IMR-90 (cell line): ENCODE measurements at regions not wholly inside any gene's neighbourhood (a gene's known extent, or its start where the extent isn't known, plus 50 kb on each side); places are given as distances from the start of the nearest gene placed in this dataset.

Experiments
- ATAC-seq: fragments of 200-7000 bp; cut with Tn5 transposase; 2 replicates; pipeline ENCODE4 v1.9.1; 2020; ENCODE audit warnings: low read depth, mild to moderate bottlenecking, moderate library complexity
- BruUV-seq: library from RNA; stranded (reverse); fragments of 400-500 nt; replicated peaks from 2 replicates; lab custom pipeline; 2021; lab: Mats Ljungman, UMichigan
- CTCF ChIA-PET: fragments of 300-600 bp; formaldehyde crosslinking; extraction: SDS; loops from one replicate; lab custom pipeline; 2021; ENCODE audit warnings: antibody characterized with exemption; lab: Yijun Ruan, JAX
- POLR2A ChIA-PET: fragments of 300-600 bp; sonication (Branson Sonifier 250); formaldehyde crosslinking; loops from one replicate; lab custom pipeline; 2022; ENCODE audit warnings: antibody characterized with exemption; ENCODE audit not compliant: unreplicated experiment; lab: Charles Lee
- DNase-seq: peaks from one replicate; pipeline ENCODE4 v3.0.0; 2013
- H2AFZ ChIP-seq: replicated peaks from 2 replicates; pipeline ENCODE3; 2013; ENCODE audit warnings: low read length, mild to moderate bottlenecking; ENCODE audit not compliant: poor library complexity
- H2AK5ac ChIP-seq: 2 replicates; pipeline ENCODE4 v1.6.1; 2013; ENCODE audit warnings: low read depth, low read length, inconsistent platforms
- H2AK9ac ChIP-seq: replicated peaks from 2 replicates; pipeline ENCODE3; 2013; ENCODE audit warnings: mild to moderate bottlenecking, low read depth, low read length, moderate library complexity; ENCODE audit not compliant: poor library complexity
- H2BK120ac ChIP-seq: 2 replicates; pipeline ENCODE4 v1.6.1; 2013; ENCODE audit warnings: low read depth, low read length, inconsistent platforms
- H2BK15ac ChIP-seq: 3 replicates; pipeline ENCODE4 v1.6.1; 2013; ENCODE audit warnings: low read depth, low read length, inconsistent platforms
- H2BK20ac ChIP-seq: 2 replicates; pipeline ENCODE4 v1.6.1; 2013; ENCODE audit warnings: low read depth, mild to moderate bottlenecking, inconsistent platforms, low read length, moderate library complexity
- H2BK5ac ChIP-seq: 2 replicates; pipeline ENCODE4 v1.6.1; 2013; ENCODE audit warnings: mild to moderate bottlenecking, low read depth, low read length, inconsistent platforms; ENCODE audit not compliant: poor library complexity, severe bottlenecking
- H3K14ac ChIP-seq: replicated peaks from 2 replicates; pipeline ENCODE4 v1.6.1; 2013; ENCODE audit warnings: low read depth, low read length, inconsistent platforms
- H3K18ac ChIP-seq: 2 replicates; pipeline ENCODE4 v1.6.1; 2013; ENCODE audit warnings: low read depth, low read length, control low read depth
- H3K23ac ChIP-seq: 2 replicates; pipeline ENCODE4 v1.6.1; 2013; ENCODE audit warnings: low read depth, low read length, inconsistent platforms
- H3K27ac ChIP-seq: 2 replicates; pipeline ENCODE4 v1.5.1; 2013; ENCODE audit warnings: mild to moderate bottlenecking, control low read depth, low read length; ENCODE audit not compliant: insufficient read depth
- H3K27me3 ChIP-seq: 2 replicates; pipeline ENCODE4 v1.6.1; 2013; ENCODE audit warnings: low read length; ENCODE audit not compliant: control insufficient read depth, insufficient read depth
- H3K36me3 ChIP-seq: 2 replicates; pipeline ENCODE4 v1.6.1; 2013; ENCODE audit warnings: low read length, mixed read lengths; ENCODE audit not compliant: control insufficient read depth, insufficient read depth
- H3K4ac ChIP-seq: 2 replicates; pipeline ENCODE4 v1.6.1; 2013; ENCODE audit warnings: low read depth, low read length, inconsistent platforms
- H3K4me1 ChIP-seq: 2 replicates; pipeline ENCODE4 v1.6.1; 2013; ENCODE audit warnings: low read length, mixed read lengths; ENCODE audit not compliant: control insufficient read depth, insufficient read depth
- H3K4me2 ChIP-seq: 2 replicates; pipeline ENCODE4 v1.6.1; 2013; ENCODE audit warnings: low read depth, mild to moderate bottlenecking, control low read depth, low read length, moderate library complexity
- H3K4me3 ChIP-seq: 2 replicates; pipeline ENCODE4 v1.5.1; 2013; ENCODE audit warnings: low read depth, mild to moderate bottlenecking, control low read depth, low read length, moderate library complexity; ENCODE audit not compliant: insufficient read depth
- H3K56ac ChIP-seq: 2 replicates; pipeline ENCODE4 v1.6.1; 2013; ENCODE audit warnings: low read length, inconsistent platforms; ENCODE audit not compliant: insufficient read depth; ENCODE audit errors: extremely low read depth
- H3K79me1 ChIP-seq, 2 experiments: 2 replicates each; pipeline ENCODE4 v1.6.1; 2013; ENCODE audit warnings: low read length in 2 of 2, inconsistent platforms in 1 of 2, low read depth in 1 of 2
- H3K9ac ChIP-seq: 2 replicates; pipeline ENCODE4 v1.6.1; 2013; ENCODE audit warnings: low read depth, low read length, control low read depth
- H3K9me1 ChIP-seq: 2 replicates; pipeline ENCODE4 v1.6.1; 2013; ENCODE audit warnings: low read length, inconsistent platforms; ENCODE audit not compliant: insufficient read depth
- H3K9me3 ChIP-seq: 2 replicates; pipeline ENCODE4 v1.6.1; 2013; ENCODE audit warnings: low read length; ENCODE audit not compliant: control insufficient read depth, insufficient read depth
- H4K20me1 ChIP-seq: 2 replicates; pipeline ENCODE4 v1.6.1; 2013; ENCODE audit warnings: low read length, inconsistent platforms; ENCODE audit not compliant: insufficient read depth
- H4K5ac ChIP-seq: 2 replicates; pipeline ENCODE4 v1.6.1; 2013; ENCODE audit warnings: mild to moderate bottlenecking, low read depth, low read length, control low read depth
- H4K8ac ChIP-seq, 2 experiments: 2 replicates each; pipeline ENCODE4 v1.6.1; 2013; ENCODE audit warnings: low read depth in 2 of 2, low read length in 2 of 2, control low read depth in 1 of 2, inconsistent platforms in 1 of 2
- H4K91ac ChIP-seq: 2 replicates; pipeline ENCODE4 v1.6.1; 2013; ENCODE audit warnings: low read depth, low read length, inconsistent platforms; ENCODE audit not compliant: insufficient read depth
- BHLHE40 ChIP-seq: fragments of 150-350 bp; IDR thresholded peaks from 2 replicates; pipeline ENCODE4 v1.6.1; 2016; ENCODE audit warnings: mild to moderate bottlenecking, low read depth, low read length
- CEBPB ChIP-seq: IDR thresholded peaks from 2 replicates; pipeline ENCODE4 v1.6.1; 2012; ENCODE audit warnings: low read depth, low read length, improper control_type of control experiment
- CHD1 ChIP-seq: IDR thresholded peaks from 2 replicates; pipeline ENCODE4 v1.6.1; 2012; ENCODE audit warnings: low read depth, low read length, improper control_type of control experiment
- FOS ChIP-seq: fragments of 150-350 bp; IDR thresholded peaks from 2 replicates; pipeline ENCODE4 v1.6.1; 2016; ENCODE audit warnings: low read depth, low read length
- MAFK ChIP-seq: IDR thresholded peaks from 2 replicates; pipeline ENCODE4 v1.6.1; 2012; ENCODE audit warnings: low read depth, low read length, improper control_type of control experiment
- MAZ ChIP-seq: IDR thresholded peaks from 2 replicates; pipeline ENCODE4 v1.6.1; 2012; ENCODE audit warnings: low read depth, mild to moderate bottlenecking, low read length, improper control_type of control experiment, moderate library complexity, borderline replicate concordance
- MXI1 ChIP-seq: IDR thresholded peaks from 2 replicates; pipeline ENCODE4 v1.6.1; 2012; ENCODE audit warnings: low read depth, mild to moderate bottlenecking, low read length, moderate library complexity, borderline replicate concordance
- NFE2L2 ChIP-seq: fragments of 150-350 bp; IDR thresholded peaks from 2 replicates; pipeline ENCODE4 v1.6.1; 2016; ENCODE audit warnings: low read depth, mild to moderate bottlenecking, low read length
- POLR2A ChIP-seq: IDR thresholded peaks from 2 replicates; pipeline ENCODE4 v1.6.1; 2012; ENCODE audit warnings: mild to moderate bottlenecking, low read depth, low read length
- RAD21 ChIP-seq: IDR thresholded peaks from 2 replicates; pipeline ENCODE4 v1.6.1; 2012; ENCODE audit warnings: low read length, improper control_type of control experiment
- RCOR1 ChIP-seq: IDR thresholded peaks from 2 replicates; pipeline ENCODE4 v1.6.1; 2012; ENCODE audit warnings: mild to moderate bottlenecking, low read length, improper control_type of control experiment; ENCODE audit not compliant: insufficient replicate concordance
- RFX5 ChIP-seq: IDR thresholded peaks from 2 replicates; pipeline ENCODE4 v1.8.0; 2012; ENCODE audit warnings: low read depth, mild to moderate bottlenecking, low read length, moderate library complexity
- SMC3 ChIP-seq: fragments of 150-350 bp; IDR thresholded peaks from 2 replicates; pipeline ENCODE4 v1.6.1; 2016; ENCODE audit warnings: low read depth, mild to moderate bottlenecking, antibody characterized with exemption, low read length, moderate library complexity
- dilution Hi-C: fragments of 300-500 bp; cut with HindIII; formaldehyde crosslinking; loops from one replicate; pipeline ENCODE4 v1.14.3; 2018; ENCODE audit warnings: low sequenced_read_pairs; ENCODE audit not compliant: unreplicated experiment
- in situ Hi-C: fragments of 300-500 bp; cut with MboI; formaldehyde crosslinking; loops from 3 replicates; pipeline ENCODE4 v1.14.3; 2019; ENCODE audit warnings: low sequenced_read_pairs, inconsistent platforms, mixed read lengths
- intact Hi-C: fragments of 100-400 bp; cut with micrococcal nuclease; formaldehyde crosslinking; loops from 2 replicates; pipeline ENCODE4 v1.10.0; 2022
- TF ChIP-seq, protein P1 (sequence below): fragments of 150-350 bp; IDR thresholded peaks from 2 replicates; pipeline ENCODE4 v1.6.1; 2016; ENCODE audit warnings: low read depth, mild to moderate bottlenecking, low read length, moderate library complexity, borderline replicate concordance
- TF ChIP-seq, protein P2 (sequence below): fragments of 150-350 bp; IDR thresholded peaks from 2 replicates; pipeline ENCODE4 v1.6.1; 2017; ENCODE audit warnings: mild to moderate bottlenecking, antibody characterized with exemption, low read length, low read depth
- TF ChIP-seq, protein P3 (sequence below): conservative IDR thresholded peaks from 2 replicates; pipeline ENCODE4 v1.5.1; 2012; ENCODE audit warnings: mild to moderate bottlenecking, low read depth, low read length, improper control_type of control experiment

DNA sequence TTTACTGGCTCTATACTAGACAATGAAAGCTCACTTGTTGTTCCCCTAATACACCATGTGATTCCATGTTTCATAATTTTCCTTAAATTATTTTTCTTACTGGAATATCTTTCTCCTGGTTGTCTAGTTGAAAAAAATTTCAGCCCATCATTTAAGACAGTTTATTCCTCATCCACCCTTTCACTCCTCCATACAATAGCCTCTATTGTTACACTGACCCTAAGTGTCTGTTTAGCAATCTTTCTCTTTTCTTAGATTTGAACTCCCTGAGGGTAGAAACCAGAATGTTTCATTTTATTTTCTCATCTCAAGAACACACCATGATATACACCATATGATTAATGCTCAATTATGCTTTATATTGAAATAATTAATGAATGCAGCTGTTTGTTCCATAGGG is 413.4 kb upstream of the ITGA1 start:
- H3K14ac ChIP-seq, result no peak overlapping the region
- ChIA-PET POLR2A (no interaction called here), CTCF (no interaction called here)
- no peaks in the 10 kb centered on the region for H3K36me3 ChIP-seq
- H3K9me1 ChIP-seq, result no peaks in the 10 kb centered on the region
- no peak overlapping the region for H2AK9ac ChIP-seq
- no peak overlapping the region for H3K27ac ChIP-seq
- DNase-seq (no peak), ATAC-seq (no peak)
- no peak for TF ChIP-seq CHD1
- no peak for TF ChIP-seq NFE2L2
- no peak for TF ChIP-seq MAZ
- no peak for TF ChIP-seq FOS
- TF ChIP-seq RFX5, result no peak
- TF ChIP-seq CEBPB, result no peak
- no peak for TF ChIP-seq MAFK
- TF ChIP-seq POLR2A, result no peak
- TF ChIP-seq, protein P1, sequence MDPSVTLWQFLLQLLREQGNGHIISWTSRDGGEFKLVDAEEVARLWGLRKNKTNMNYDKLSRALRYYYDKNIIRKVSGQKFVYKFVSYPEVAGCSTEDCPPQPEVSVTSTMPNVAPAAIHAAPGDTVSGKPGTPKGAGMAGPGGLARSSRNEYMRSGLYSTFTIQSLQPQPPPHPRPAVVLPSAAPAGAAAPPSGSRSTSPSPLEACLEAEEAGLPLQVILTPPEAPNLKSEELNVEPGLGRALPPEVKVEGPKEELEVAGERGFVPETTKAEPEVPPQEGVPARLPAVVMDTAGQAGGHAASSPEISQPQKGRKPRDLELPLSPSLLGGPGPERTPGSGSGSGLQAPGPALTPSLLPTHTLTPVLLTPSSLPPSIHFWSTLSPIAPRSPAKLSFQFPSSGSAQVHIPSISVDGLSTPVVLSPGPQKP, result no peak
- TF ChIP-seq RCOR1, result no peak
- no peak for TF ChIP-seq MXI1
- no peak for TF ChIP-seq SMC3
- TF ChIP-seq, protein P2, sequence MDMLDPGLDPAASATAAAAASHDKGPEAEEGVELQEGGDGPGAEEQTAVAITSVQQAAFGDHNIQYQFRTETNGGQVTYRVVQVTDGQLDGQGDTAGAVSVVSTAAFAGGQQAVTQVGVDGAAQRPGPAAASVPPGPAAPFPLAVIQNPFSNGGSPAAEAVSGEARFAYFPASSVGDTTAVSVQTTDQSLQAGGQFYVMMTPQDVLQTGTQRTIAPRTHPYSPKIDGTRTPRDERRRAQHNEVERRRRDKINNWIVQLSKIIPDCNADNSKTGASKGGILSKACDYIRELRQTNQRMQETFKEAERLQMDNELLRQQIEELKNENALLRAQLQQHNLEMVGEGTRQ, result no peak
- no peak for TF ChIP-seq BHLHE40
- no peak for TF ChIP-seq RAD21
- TF ChIP-seq, protein P3, sequence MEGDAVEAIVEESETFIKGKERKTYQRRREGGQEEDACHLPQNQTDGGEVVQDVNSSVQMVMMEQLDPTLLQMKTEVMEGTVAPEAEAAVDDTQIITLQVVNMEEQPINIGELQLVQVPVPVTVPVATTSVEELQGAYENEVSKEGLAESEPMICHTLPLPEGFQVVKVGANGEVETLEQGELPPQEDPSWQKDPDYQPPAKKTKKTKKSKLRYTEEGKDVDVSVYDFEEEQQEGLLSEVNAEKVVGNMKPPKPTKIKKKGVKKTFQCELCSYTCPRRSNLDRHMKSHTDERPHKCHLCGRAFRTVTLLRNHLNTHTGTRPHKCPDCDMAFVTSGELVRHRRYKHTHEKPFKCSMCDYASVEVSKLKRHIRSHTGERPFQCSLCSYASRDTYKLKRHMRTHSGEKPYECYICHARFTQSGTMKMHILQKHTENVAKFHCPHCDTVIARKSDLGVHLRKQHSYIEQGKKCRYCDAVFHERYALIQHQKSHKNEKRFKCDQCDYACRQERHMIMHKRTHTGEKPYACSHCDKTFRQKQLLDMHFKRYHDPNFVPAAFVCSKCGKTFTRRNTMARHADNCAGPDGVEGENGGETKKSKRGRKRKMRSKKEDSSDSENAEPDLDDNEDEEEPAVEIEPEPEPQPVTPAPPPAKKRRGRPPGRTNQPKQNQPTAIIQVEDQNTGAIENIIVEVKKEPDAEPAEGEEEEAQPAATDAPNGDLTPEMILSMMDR, result no peak
- no peaks in the 10 kb centered on the region for H3K9me3 ChIP-seq
- H3K4ac ChIP-seq, result no peak overlapping the region
- H3K4me1 ChIP-seq, result no peaks in the 10 kb centered on the region
- H2BK120ac ChIP-seq, result no peak overlapping the region
- H2BK5ac ChIP-seq, result no peak overlapping the region
- no peak overlapping the region for H2AFZ ChIP-seq
- H3K9ac ChIP-seq, result no peak overlapping the region
- H2BK15ac ChIP-seq, result no peak overlapping the region
- no peak overlapping the region for H3K18ac ChIP-seq
- intact Hi-C loops (no loop called here), in situ Hi-C loops (no loop called here), dilution Hi-C loops (no loop called here)
- BruUV-seq, result no TSS peak
- H2AK5ac ChIP-seq, result no peak overlapping the region
- no peak overlapping the region for H2BK20ac ChIP-seq
- no peak overlapping the region for H3K4me2 ChIP-seq
- no peak overlapping the region for H3K4me3 ChIP-seq
- H4K91ac ChIP-seq, result no peak overlapping the region
- H3K79me1 ChIP-seq, result no peaks in the 10 kb centered on the region
- no peaks in the 10 kb centered on the region for H3K27me3 ChIP-seq
- no peaks in the 10 kb centered on the region for H4K20me1 ChIP-seq
- no peak overlapping the region for H3K23ac ChIP-seq
- H4K8ac ChIP-seq, result no peak overlapping the region
- no peak overlapping the region for H3K56ac ChIP-seq
- H4K5ac ChIP-seq, result no peak overlapping the region
